Skeletal muscle tissue (tissue), 3 donors: ENCODE measurements at regions not wholly inside any gene's neighbourhood (a gene's known extent, or its start where the extent isn't known, plus 50 kb on each side); places are given as distances from the start of the nearest gene placed in this dataset.

Source experiments
- H3K27ac ChIP-seq: one replicate; pipeline ENCODE4 v1.7.0; 2013; ENCODE audit warnings: mild to moderate bottlenecking, low read depth, low read length, inconsistent platforms
- H3K27me3 ChIP-seq, 3 donors: one replicate each; pipeline ENCODE4 v1.7.0; 2013; ENCODE audit warnings: low read length in 3 of 3; ENCODE audit not compliant: control insufficient read depth in 3 of 3, insufficient read depth in 3 of 3
- H3K36me3 ChIP-seq, 3 donors: one replicate each; pipeline ENCODE4 v1.7.0; 2013; ENCODE audit warnings: low read length in 3 of 3; ENCODE audit not compliant: control insufficient read depth in 3 of 3, insufficient read depth in 3 of 3
- H3K4me1 ChIP-seq, 3 donors: one replicate each; pipeline ENCODE4 v1.7.0; 2013; ENCODE audit warnings: low read length in 3 of 3, mild to moderate bottlenecking in 3 of 3; ENCODE audit not compliant: control insufficient read depth in 3 of 3, insufficient read depth in 3 of 3
- H3K4me3 ChIP-seq, 3 donors: one replicate each; pipeline ENCODE4 v1.7.0; 2013; ENCODE audit warnings: low read length in 3 of 3
- H3K9ac ChIP-seq, 3 donors: one replicate each; pipeline ENCODE4 v1.7.0; 2013; ENCODE audit warnings: low read length in 3 of 3, mild to moderate bottlenecking in 3 of 3, moderate library complexity in 2 of 3, low read depth in 1 of 3
- H3K9me3 ChIP-seq, 3 donors: one replicate each; pipeline ENCODE4 v1.7.0; 2013; ENCODE audit warnings: low read length in 3 of 3; ENCODE audit not compliant: control insufficient read depth in 3 of 3
- donor health status: Osteomylitis.

DNA sequence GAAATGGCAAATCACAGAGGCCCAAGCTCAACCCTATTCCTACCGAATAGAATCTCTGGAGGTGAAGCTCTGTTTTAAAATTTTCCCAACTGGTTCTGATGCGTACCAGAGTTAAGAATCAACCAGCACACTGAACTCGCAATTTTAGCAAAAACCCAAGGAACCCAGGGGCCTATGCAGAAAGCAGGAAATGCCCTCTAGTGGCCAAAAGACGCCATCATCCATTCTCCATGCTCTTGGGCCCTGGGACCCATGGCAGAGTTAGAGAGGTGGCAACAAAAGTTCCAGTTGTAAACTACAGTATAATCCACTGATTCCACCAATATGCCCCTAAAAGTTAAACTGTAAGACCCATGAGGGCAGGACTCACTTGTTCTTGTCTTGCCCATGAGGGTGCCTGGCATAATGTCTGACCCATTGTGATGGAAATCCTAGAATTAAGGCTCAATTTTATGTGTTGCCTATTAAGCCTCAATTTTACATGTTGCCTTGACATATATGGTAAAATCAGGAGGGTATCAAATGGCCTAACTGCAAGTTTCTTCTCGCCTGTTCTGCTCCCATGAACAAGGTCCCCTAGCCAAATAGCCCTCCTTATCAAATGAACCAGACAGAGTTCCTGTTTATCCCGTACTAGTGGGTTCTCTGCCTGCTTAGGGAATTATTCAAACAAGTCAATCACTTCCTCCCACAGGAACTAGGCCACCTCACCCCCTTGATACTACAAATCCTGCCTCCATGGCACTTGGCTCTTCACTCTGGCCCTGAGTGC is 137.5 kb upstream of the CPM start:
- no peaks in the 10 kb centered on the region for H3K9me3 ChIP-seq
- H3K9ac ChIP-seq: no peak overlapping the region
- H3K27ac ChIP-seq: no peak overlapping the region
- no peak overlapping the region for H3K4me3 ChIP-seq
- H3K4me1 ChIP-seq: no peaks in the 10 kb centered on the region
- no peaks in the 10 kb centered on the region for H3K36me3 ChIP-seq
- no peaks in the 10 kb centered on the region for H3K27me3 ChIP-seq

- no peaks in the 10 kb centered on the region for H3K27me3 ChIP-seq
- no peak overlapping the region for H3K9ac ChIP-seq
- H3K9me3 ChIP-seq: no peaks in the 10 kb centered on the region
- H3K36me3 ChIP-seq: no peaks in the 10 kb centered on the region
- H3K27ac ChIP-seq: no peak overlapping the region
- no peaks in the 10 kb centered on the region for H3K4me1 ChIP-seq
- no peak overlapping the region for H3K4me3 ChIP-seq
Measured at GRCh38 chr12:69071091-69071370, 138.1 kb upstream of the CPM start.

GRCh38 chr12:69073035-69073434 is 140.1 kb upstream of the CPM start:
- H3K4me3 ChIP-seq: no peak overlapping the region
- H3K9me3 ChIP-seq: no peaks in the 10 kb centered on the region
- no peaks in the 10 kb centered on the region for H3K4me1 ChIP-seq
- H3K9ac ChIP-seq: no peak overlapping the region
- no peaks in the 10 kb centered on the region for H3K36me3 ChIP-seq
- H3K27ac ChIP-seq: no peak overlapping the region
- H3K27me3 ChIP-seq: no peaks in the 10 kb centered on the region

DNA sequence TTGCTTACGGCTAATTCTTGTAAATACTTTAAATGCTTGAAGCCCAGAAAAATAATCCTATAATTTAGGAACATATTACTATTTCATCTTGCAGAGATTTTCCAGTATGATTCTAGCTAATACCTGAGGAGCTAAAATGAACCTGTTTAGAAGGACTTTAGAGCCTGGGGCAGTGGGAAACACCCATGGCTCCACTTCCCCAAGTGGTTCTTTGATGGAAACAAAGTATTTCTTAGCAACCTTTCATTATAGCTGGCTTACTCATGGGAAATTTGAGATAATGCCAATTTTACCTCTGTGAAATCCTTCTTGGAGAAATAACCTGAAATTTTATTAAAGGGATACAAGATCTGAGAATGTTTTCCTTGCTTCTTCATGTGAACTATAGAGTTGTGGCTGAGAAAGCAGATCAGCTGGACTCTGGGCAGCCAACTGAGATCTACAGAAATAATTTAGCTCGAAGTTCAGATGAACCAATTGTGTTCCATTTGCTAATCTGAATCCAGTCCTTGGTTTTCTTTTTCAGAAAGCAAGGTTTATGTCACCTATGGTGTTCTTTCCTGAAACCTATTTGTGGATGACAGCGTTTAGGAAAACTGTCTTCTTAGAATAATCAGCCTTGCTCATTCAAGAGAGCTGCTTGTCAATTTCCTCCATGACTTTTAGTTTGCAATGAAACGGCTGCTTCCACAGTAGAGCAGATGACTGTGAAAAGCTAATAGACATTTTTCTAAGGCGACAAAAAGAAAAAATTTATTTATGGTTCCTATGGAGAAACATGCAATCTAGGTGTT is 141.8 kb upstream of the CPM start:
- no peaks in the 10 kb centered on the region for H3K4me1 ChIP-seq
- H3K4me3 ChIP-seq: no peak overlapping the region
- H3K27ac ChIP-seq: no peak overlapping the region
- H3K27me3 ChIP-seq: no peaks in the 10 kb centered on the region
- H3K9ac ChIP-seq: no peak overlapping the region
- H3K36me3 ChIP-seq: no peaks in the 10 kb centered on the region
- H3K9me3 ChIP-seq: no peaks in the 10 kb centered on the region

- no peaks in the 10 kb centered on the region for H3K4me1 ChIP-seq
- no peak overlapping the region for H3K4me3 ChIP-seq
- H3K9me3 ChIP-seq: no peaks in the 10 kb centered on the region
- no peaks in the 10 kb centered on the region for H3K27me3 ChIP-seq
- no peaks in the 10 kb centered on the region for H3K36me3 ChIP-seq
- H3K9ac ChIP-seq: no peak overlapping the region
- H3K27ac ChIP-seq: no peak overlapping the region
Measured at GRCh38 chr12:69083689-69084088, 150.7 kb upstream of the CPM start.

DNA sequence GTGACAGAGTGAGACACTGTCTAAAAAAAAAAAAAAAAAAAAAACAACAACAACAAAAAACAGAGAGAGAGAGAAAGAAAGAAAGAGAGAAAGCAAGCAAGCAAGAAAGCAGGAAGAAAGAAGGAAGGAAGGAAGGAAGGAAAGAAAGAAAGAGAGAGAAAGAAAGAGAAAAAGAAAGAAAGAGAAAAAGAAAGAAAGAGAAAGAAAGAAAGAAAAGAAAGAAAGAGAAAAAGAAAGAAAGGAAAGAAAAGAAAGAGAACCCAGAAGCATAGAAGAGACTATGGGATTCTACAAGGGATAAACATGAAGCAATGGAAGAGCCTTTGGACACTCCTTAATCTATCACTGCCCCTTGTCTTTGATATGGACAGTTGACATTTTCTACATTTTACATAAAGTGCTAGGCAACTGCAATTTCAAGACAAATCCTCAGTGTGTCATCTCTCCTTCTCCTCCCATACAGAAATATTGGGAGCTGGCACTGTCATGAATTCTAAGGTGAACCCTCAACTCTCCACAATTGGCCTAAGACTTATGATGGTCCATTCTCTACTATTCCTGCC is 151.9 kb upstream of the CPM start:
- Histone ChIP-seq H3K27ac (no peak overlapping the region), H3K9ac (no peak overlapping the region), H3K36me3 (no peaks in the 10 kb centered on the region), H3K4me1 (no peaks in the 10 kb centered on the region), H3K27me3 (no peaks in the 10 kb centered on the region), H3K4me3 (no peak overlapping the region), H3K9me3 (no peaks in the 10 kb centered on the region)

GRCh38 chr12:69085852-69086251 is 152.9 kb upstream of the CPM start:
- H3K4me3 ChIP-seq: no peak overlapping the region
- no peaks in the 10 kb centered on the region for H3K36me3 ChIP-seq
- H3K9me3 ChIP-seq: no peaks in the 10 kb centered on the region
- H3K27me3 ChIP-seq: no peaks in the 10 kb centered on the region
- H3K27ac ChIP-seq: no peak overlapping the region
- H3K9ac ChIP-seq: no peak overlapping the region
- no peaks in the 10 kb centered on the region for H3K4me1 ChIP-seq

DNA sequence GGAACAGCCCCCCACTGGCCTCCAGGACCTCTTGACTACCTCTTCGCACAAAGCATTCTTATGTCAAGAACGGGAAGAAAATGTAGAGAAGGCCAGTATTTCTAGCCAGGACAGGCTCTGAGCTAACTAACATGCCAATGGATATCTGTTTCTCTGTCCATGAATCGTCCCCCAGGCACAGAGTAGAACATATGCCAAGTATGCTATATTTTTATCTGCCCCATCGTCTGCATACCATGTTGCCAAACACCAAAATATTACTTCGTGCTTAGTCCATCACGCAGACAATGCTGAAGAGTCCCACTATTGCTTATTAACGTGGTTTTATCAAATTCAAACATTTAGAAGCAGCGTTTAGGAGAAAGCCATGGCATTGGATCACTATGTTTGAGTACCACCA is 151.4 kb upstream of the CPSF6 start:
- H3K36me3 ChIP-seq: no peaks in the 10 kb centered on the region
- no peaks in the 10 kb centered on the region for H3K9me3 ChIP-seq
- H3K27ac ChIP-seq: no peak overlapping the region
- no peaks in the 10 kb centered on the region for H3K27me3 ChIP-seq
- H3K9ac ChIP-seq: no peak overlapping the region
- H3K4me1 ChIP-seq: no peaks in the 10 kb centered on the region
- no peak overlapping the region for H3K4me3 ChIP-seq

GRCh38 chr12:69090722-69091121 is 148.6 kb upstream of the CPSF6 start:
- H3K27me3 ChIP-seq: no peaks in the 10 kb centered on the region
- no peaks in the 10 kb centered on the region for H3K4me1 ChIP-seq
- no peak overlapping the region for H3K27ac ChIP-seq
- H3K9ac ChIP-seq: no peak overlapping the region
- H3K36me3 ChIP-seq: no peaks in the 10 kb centered on the region
- no peak overlapping the region for H3K4me3 ChIP-seq
- no peaks in the 10 kb centered on the region for H3K9me3 ChIP-seq

- Histone ChIP-seq H3K4me1 (no peaks in the 10 kb centered on the region), H3K36me3 (no peaks in the 10 kb centered on the region), H3K4me3 (no peak overlapping the region), H3K9ac (no peak overlapping the region), H3K9me3 (no peaks in the 10 kb centered on the region), H3K27me3 (no peaks in the 10 kb centered on the region), H3K27ac (no peak overlapping the region)
Measured at GRCh38 chr12:69091442-69092017, 147.8 kb upstream of the CPSF6 start.
